Fibroblast of skin of scalp (primary cell): ENCODE measurements at regions not wholly inside any gene's neighbourhood (a gene's known extent, or its start where the extent isn't known, plus 50 kb on each side); places are given as distances from the start of the nearest gene placed in this dataset.

Experiments used
- DNase-seq: peaks from one replicate; pipeline ENCODE4 v3.0.0-alpha.2; 2013

GRCh38 chr18:41621177-41621576, 333.9 kb upstream of the PIK3C3 start:
- DNase-seq, result no peak

DNA sequence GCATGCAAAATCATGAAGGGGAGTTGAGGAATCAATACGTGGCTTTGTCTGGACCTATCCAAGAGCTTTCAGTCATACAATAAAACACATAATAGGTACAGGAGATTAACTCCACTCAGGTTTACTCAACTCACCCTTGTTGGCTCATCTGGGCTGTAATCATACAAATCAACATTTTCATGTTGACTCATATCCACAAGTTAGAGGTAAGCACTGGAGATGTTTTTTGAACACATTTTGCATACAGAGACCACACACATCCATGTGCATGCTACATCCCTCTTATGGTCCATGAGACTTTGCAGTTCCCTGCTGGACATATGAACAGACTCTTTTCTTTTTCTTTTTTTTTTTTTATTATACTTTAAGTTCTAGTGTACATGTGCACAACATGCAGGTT, 336.9 kb upstream of the PIK3C3 start:
- DNase-seq, result no peak

GRCh38 chr18:41617647-41618046, 337.4 kb upstream of the PIK3C3 start:
- DNase-seq, result no peak

DNA sequence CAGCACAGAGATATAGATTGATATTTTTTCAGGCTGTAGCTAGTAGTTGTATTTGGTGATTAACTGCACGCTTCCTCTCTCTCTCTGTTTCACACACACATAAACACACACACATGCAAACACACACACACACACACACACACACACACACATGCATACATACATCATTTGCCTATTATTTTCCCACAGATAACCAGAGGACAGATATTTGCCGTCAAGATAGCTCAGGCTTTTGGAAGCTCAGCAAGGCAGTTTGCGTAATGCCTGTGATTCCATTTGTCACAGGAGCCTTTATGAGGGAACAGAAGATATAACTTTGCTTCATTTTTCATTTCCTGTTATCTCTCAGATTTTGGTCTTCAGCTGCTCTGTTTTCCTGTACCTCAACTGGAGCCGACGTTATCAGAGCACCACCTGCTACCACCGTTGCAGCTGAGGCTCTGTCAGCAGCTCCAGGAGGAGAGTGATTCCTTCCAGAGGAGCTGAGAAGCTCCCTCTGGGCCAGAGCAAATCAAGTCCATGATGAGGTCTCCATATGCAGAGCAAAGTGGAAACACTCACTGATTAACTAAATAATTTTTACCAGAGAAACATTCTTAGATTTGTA, 341.9 kb upstream of the PIK3C3 start:
- DNase-seq, result no peak

DNA sequence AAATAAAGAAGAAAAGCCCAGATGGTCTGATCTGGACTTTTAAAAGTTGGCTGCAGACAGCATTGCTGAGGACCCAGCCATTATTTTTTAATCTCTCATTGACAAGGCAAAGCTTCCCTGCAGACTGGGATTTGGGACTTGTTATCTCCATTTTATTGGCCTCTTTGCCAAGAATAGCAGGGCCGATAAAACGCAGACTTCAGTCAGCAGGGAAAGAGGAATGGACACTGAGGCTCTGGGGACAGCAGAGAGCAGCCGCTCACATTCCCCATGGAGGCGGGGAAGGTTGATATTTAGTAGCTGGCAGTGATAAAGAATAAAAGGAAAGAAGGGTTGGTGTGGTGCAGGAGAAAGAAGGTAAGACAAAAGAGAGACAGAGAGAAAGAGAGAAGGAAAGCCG, 350.1 kb upstream of the PIK3C3 start:
- no peak for DNase-seq

GRCh38 chr18:41602034-41602433, 353.0 kb upstream of the PIK3C3 start:
- DNase-seq, result no peak

DNA sequence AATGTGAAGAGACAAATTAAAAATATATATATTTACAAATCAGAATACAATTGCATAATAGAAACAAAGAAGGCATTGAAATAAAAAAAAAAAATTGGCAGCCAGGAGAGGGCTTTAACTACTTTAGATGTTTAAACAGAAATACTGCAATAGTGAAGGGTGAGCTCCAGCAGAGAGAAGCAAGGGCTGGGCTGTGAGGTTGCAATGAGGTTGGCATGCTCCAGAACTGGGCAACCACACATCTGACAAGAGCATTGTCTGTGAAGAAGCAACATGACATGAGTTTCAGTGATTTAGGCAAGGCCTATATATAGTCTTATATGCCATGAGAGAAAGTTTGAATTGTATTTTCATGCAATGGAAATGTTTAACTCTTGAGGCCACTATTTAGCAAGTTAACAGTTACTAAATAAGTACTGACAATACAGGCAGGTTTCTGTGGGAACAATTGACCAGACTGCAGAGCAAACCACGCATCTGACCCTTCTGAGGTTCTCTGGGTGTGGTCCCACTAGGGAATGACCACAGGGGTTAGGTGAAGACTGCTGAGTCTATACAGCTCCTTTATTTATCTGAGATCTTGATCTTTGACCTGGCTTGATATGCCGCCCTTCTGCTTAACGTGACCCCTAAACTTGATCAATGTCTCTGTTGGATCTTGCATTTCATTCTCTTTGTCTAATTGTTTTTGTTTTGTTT, 354.2 kb upstream of the PIK3C3 start:
- DNase-seq, result no peak

- no peak for DNase-seq
Observed at GRCh38 chr18:41599466-41599865, 355.6 kb upstream of the PIK3C3 start.

GRCh38 chr18:41594582-41594981, 360.5 kb upstream of the PIK3C3 start:
- no peak for DNase-seq

DNA sequence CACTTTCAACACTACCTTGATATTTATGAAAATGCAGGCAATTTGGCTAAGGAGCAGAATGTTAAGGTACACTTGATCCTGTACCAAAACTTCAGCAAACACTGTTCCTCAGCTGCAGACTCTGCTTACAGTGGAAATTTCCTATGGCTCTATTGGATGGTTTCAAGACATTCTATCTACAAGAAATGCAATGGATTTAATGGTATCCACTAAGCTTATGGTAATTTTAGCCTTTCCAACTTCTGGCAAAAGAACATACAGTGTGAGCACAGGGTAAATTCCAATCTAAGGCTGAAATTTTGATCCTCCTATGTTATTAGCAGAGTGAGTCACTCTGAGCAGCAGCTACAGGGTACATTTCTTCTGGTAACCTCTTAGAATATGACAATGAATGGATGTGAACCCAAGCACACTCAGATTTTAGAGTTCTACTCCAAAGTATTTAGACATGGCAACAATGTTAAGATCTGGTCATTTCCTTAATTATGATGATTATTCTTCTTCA, 361.8 kb upstream of the PIK3C3 start:
- DNase-seq, result no peak

GRCh38 chr18:41587976-41588375, 367.1 kb upstream of the PIK3C3 start:
- no peak for DNase-seq

DNA sequence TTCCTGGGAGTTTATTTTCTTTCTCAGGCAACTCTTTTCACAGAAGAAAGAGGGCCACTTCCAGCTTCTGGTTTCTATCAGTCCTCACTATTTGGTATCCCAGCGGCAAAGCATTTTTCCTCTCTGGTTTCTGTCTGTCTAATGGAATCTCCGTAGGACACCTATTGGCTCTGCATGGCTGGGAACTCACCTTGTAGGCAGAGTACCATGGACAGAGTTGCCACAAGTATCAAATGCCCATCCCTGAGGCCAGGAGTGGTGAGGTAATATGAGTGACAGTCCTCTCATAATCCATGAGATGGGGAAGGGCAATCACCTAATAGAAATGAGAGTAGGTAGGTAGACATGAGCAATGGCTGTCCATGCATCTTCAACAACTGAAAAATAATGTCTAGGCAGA, 369.5 kb upstream of the PIK3C3 start:
- no peak for DNase-seq

DNA sequence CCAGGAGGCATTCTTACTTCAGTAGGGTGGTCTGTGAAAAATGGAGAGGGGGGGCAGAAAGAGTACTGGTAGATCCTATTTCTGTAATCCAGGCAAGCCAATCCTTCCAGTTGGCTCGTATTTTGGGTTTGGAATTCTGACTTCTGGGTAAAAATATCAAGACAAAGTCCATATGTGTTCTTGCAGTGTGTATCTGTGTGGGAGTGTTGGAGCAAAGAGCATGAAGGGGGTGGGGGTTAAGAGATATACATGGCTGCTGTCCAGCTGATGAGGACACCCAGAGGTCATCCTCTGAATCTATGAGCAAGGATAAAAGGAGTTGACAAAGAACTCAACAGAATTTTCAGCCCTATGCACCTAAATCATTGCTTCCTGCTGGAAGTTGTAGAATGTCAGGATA, 375.8 kb upstream of the PIK3C3 start:
- DNase-seq, result no peak

DNA sequence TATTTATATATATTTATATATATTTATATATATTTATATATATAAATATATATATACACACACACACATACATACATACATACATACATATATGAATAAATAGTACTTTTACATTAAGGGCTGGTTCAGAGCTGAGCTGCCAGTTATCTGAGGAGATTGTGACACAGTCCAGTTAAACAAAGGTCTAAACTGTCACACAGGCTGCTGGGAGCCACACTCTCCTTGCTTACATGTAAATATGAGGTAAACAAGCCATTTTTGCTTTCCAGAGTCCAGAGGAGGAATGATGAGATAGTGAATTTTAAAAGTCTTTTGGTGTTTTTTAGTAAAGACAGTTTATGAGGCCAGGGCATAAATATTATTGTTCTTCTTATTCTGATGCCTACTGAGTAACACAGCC, 377.5 kb upstream of the PIK3C3 start:
- DNase-seq, result no peak

GRCh38 chr18:41576643-41577042, 378.4 kb upstream of the PIK3C3 start:
- no peak for DNase-seq

- no peak for DNase-seq
Observed at GRCh38 chr18:41569867-41570266, 385.2 kb upstream of the PIK3C3 start.

- DNase-seq, result no peak
Observed at GRCh38 chr18:41561961-41562360, 393.1 kb upstream of the PIK3C3 start.

DNA sequence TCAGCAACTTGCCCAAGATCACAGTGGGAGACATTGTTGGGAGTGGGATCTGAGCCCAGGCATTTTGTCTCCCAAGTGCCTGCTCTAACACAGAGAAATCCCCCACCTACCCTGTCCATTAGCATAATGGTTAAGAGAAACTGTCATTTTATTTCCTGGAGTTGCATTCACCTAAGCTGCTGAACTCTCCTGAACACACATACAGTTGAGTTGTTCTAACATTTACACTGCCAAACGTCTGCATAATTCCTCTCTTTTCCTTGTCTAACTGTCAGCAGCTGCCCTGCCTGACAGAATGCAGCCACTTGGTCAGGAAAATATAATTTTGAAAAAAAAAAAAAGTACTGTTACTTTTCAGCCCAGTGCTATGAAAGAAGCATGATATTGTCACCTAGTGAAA, 396.3 kb upstream of the PIK3C3 start:
- DNase-seq, result no peak

DNA sequence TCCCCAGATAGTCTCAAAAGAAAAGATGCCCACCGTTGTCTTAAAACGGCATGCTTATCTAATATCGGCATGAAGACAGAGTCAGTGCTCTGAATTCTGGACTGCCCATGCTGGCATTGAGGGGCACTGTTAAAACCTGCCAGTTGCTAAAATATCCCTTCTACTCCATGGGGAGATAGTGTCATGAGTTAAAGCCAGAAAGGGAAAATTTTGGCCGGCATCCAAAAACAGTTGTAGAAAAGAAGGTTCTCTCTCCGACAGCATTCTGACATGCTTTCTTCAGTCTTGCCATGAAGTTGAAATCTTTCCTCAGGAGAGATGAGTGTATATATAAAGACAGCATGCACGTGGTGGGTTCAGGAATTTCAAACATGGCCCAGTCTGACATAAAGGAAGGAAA, 401.3 kb upstream of the PIK3C3 start:
- peak; percentile 5 for DNase-seq

GRCh38 chr18:41548521-41549260, 406.3 kb upstream of the PIK3C3 start:
- no peak for DNase-seq

GRCh38 chr18:41545091-41545888, 409.7 kb upstream of the PIK3C3 start:
- DNase-seq, result no peak

DNA sequence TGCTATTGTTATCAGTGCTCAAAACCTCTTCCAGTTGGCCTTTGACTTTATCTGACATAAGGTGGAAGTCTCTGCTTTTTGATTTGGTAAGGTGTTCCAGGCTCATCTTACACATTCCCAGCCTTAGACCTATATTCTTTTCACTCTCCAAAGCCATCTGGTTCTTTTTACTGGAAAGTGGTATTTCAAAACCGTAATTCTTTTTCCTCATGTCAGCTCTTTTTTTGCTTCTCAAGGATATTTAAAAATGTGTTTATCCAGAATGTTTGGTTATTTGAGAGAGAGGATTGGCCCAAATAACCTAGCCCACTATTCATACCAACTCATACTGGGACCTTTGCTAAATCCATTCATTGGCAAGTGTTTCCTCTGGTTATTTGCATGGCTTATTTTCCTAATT, 411.2 kb upstream of the PIK3C3 start:
- DNase-seq, result no peak
